ENCODE measurements at regions not wholly inside any gene's neighbourhood (a gene's known extent, or its start where the extent isn't known, plus 50 kb on each side); places are given as distances from the start of the nearest gene placed in this dataset.
"Not testable (repeated sequence)": the region's sequence is repeated elsewhere in the genome, so short reads cannot be mapped to it uniquely, and the experiment has no call there.

- no peaks in the 10 kb centered on the region for H3K4me1 ChIP-seq
- no peak overlapping the region for H3K4me3 ChIP-seq
- no peak for DNase-seq
- H3K9me3 ChIP-seq: no peaks in the 10 kb centered on the region
- H3K36me3 ChIP-seq: no peaks in the 10 kb centered on the region
- TF ChIP-seq, protein P1, sequence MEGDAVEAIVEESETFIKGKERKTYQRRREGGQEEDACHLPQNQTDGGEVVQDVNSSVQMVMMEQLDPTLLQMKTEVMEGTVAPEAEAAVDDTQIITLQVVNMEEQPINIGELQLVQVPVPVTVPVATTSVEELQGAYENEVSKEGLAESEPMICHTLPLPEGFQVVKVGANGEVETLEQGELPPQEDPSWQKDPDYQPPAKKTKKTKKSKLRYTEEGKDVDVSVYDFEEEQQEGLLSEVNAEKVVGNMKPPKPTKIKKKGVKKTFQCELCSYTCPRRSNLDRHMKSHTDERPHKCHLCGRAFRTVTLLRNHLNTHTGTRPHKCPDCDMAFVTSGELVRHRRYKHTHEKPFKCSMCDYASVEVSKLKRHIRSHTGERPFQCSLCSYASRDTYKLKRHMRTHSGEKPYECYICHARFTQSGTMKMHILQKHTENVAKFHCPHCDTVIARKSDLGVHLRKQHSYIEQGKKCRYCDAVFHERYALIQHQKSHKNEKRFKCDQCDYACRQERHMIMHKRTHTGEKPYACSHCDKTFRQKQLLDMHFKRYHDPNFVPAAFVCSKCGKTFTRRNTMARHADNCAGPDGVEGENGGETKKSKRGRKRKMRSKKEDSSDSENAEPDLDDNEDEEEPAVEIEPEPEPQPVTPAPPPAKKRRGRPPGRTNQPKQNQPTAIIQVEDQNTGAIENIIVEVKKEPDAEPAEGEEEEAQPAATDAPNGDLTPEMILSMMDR (IDR thresholded peaks at IDR 0.05): no peak
- no peak for TF ChIP-seq POLR2A (IDR thresholded peaks at IDR 0.05)
- no peak overlapping the region for H3K27ac ChIP-seq
- no peaks in the 10 kb centered on the region for H3K27me3 ChIP-seq
Measured at GRCh38 chr15:39253552-39253951, 327.3 kb upstream of the THBS1 start.

GRCh38 chr15:39254181-39254580 is 326.7 kb upstream of the THBS1 start:
- Histone ChIP-seq H3K4me3 (no peak overlapping the region), H3K4me1 (no peaks in the 10 kb centered on the region), H3K27me3 (no peaks in the 10 kb centered on the region), H3K36me3 (no peaks in the 10 kb centered on the region), H3K9me3 (no peaks in the 10 kb centered on the region), H3K27ac (no peak overlapping the region)
- no peak for TF ChIP-seq POLR2A (IDR thresholded peaks at IDR 0.05)
- TF ChIP-seq, protein P1 (IDR thresholded peaks at IDR 0.05): no peak
- no peak for DNase-seq

DNA sequence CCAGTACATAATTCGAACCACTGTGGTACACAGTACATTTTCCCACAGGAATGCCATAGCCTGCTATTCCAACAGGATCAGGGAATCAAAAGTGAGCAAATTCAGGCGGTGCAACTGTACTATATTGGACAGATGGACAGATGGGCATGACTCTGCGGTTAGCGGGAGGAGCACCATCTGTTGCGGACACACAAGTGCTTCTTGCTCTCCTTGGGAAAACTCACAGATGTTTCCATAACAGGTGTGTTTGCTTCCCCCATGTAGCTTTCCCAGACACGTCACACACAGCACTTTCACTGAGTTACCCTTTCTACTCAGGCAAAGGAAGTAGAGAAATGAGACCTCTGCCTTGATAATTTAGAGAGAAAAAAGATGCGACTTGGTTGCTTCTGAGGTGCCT is 325.1 kb upstream of the THBS1 start:
- TF ChIP-seq, protein P1 (IDR thresholded peaks at IDR 0.05): no peak
- TF ChIP-seq POLR2A (IDR thresholded peaks at IDR 0.05): no peak
- Histone ChIP-seq H3K9me3 (no peaks in the 10 kb centered on the region), H3K36me3 (no peaks in the 10 kb centered on the region), H3K27ac (no peak overlapping the region), H3K4me1 (no peaks in the 10 kb centered on the region), H3K4me3 (no peak overlapping the region), H3K27me3 (no peaks in the 10 kb centered on the region)
- no peak for DNase-seq

DNA sequence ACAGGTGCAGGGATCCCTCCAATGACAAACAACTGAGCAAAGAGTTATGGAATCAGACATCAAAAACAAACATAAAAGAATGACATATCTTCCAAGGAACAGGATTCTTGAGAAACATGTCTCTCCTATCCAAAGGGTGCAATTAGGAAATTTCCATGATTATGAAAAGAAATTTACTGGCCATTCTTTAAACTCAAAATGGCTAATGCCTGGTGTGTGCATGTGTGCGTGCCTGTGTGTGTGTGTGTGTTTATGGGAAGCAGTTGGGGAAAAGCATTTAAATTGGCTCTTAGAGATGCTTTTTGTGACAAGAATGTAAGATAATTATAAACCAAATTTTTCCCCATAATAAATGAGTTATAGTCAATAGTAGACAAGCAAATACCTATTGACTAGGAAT is 320.5 kb upstream of the THBS1 start:
- no peak for TF ChIP-seq POLR2A (IDR thresholded peaks at IDR 0.05)
- TF ChIP-seq, protein P1 (IDR thresholded peaks at IDR 0.05): no peak
- Histone ChIP-seq H3K27me3 (no peaks in the 10 kb centered on the region), H3K9me3 (no peaks in the 10 kb centered on the region)

DNA sequence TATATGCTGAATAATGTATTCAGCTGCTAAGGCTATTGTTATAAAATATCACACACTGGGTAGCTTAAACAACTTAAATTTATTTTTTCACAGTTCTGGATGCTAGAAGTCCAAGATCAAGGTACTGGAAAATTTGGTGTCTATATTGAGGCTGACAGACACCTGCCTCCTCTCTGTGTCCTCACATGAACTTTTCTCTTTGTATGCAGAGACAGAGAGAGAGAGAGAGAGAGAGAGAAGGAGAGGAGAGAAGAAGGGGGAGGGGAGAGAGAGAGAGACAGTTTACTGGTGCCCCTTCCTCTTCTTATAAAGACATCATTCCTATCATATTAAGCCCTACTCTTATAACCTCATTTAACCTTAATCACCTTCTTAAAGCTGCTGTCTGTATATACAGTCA is 320.1 kb upstream of the THBS1 start:
- Histone ChIP-seq H3K27me3 (no peaks in the 10 kb centered on the region), H3K36me3 (no peaks in the 10 kb centered on the region), H3K27ac (no peak overlapping the region), H3K4me1 (no peaks in the 10 kb centered on the region), H3K9me3 (no peaks in the 10 kb centered on the region), H3K4me3 (no peak overlapping the region)
- DNase-seq: no peak
- TF ChIP-seq, protein P1 (IDR thresholded peaks at IDR 0.05): no peak

More for the DNA sequence above, 320.5 kb upstream of the THBS1 start:
- Histone ChIP-seq H3K27ac (no peak overlapping the region), H3K36me3 (no peaks in the 10 kb centered on the region), H3K4me3 (no peak overlapping the region), H3K4me1 (no peaks in the 10 kb centered on the region)
- DNase-seq: no peak

DNA sequence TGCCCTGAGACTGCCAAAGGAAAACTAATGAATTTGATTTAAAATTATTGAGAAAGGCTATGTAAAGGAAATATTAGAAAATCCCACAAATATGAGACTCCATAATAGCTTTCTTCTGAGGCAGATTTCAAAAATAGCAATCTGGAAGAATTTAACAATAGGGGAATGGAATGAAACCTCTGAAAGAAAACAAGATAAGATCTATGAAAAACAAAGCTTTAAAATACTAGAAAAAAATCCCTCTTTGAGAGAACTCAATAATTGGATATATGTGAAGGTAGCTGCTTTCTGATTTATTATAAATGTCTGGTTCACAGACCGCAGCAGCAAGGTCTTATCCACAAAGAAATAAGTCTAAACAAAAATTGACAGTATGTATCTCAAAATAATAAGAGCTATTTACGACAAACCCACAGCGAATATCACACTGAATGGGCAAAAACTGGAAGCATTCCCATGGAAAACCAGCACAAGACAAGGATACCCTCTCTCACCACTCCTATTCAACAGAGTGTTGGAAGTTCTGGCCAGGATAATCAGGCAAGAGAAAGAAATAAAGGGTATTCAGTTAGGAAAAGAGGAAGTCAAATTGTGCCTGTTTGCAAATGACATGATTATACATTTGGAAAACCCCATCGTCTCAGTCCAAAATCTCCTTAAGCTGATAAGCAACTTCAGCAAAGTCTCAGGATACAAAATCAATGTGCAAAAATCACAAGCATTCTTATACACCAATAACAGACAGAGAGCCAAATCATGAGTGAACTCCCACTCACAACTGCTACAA is 319.3 kb upstream of the THBS1 start:
- H3K4me1 ChIP-seq, H3K4me3 ChIP-seq, H3K9me3 ChIP-seq, H3K27me3 ChIP-seq, H3K36me3 ChIP-seq, DNase-seq, H3K27ac ChIP-seq: not testable (repeated sequence)

GRCh38 chr15:39262995-39263772 is 317.7 kb upstream of the THBS1 start:
- DNase-seq, H3K4me3 ChIP-seq, H3K27ac ChIP-seq, H3K27me3 ChIP-seq, H3K4me1 ChIP-seq, H3K36me3 ChIP-seq, H3K9me3 ChIP-seq: not testable (repeated sequence)
